LNCaP clone FGC (cell line): ENCODE measurements at regions not wholly inside any gene's neighbourhood (a gene's known extent, or its start where the extent isn't known, plus 50 kb on each side); places are given as distances from the start of the nearest gene placed in this dataset.

Experiments
- DNase-seq: peaks from one replicate; pipeline ENCODE4 v3.0.0-alpha.2; 2011; ENCODE audit warnings: low read depth
- H3K4me3 ChIP-seq: 2 replicates; pipeline ENCODE4 v1.5.1; 2011; ENCODE audit warnings: mild to moderate bottlenecking, low read depth, low read length, control low read depth
- CTCF ChIP-seq: IDR thresholded peaks from 2 replicates; pipeline ENCODE4 v1.5.1; 2012; ENCODE audit warnings: mild to moderate bottlenecking; ENCODE audit not compliant: control insufficient read depth, insufficient read depth; ENCODE audit errors: extremely low read depth

- H3K4me3 ChIP-seq: no peak overlapping the region
- TF ChIP-seq CTCF: no peak
- no peak for DNase-seq
Observed at GRCh38 chr1:82710091-82710490, 909.4 kb downstream of the ADGRL2 start.

- DNase-seq: no peak
- TF ChIP-seq CTCF: no peak
- H3K4me3 ChIP-seq: no peak overlapping the region
Observed at GRCh38 chr1:82707681-82708080, 906.9 kb downstream of the ADGRL2 start.

DNA sequence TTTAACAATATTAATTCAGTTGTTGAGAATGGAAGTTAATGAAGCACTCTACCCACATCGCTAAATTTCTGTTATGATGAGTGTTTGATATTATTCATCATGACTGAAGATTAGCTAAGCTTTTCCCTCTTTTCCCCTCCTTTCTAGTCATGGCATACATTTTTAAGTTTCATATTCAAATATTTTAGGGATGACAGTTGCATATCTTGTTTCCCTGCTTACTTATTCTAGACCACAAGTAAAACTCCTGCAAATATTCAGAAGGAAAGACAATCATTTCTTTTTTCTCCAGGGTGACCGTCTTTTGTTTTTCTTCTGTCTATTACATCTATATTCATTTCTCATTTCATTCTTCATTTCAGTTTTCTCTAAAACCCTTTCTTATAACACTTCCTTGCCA lies 906.0 kb downstream of the ADGRL2 start:
- no peak for DNase-seq
- H3K4me3 ChIP-seq: no peak overlapping the region
- no peak for TF ChIP-seq CTCF

GRCh38 chr1:82704966-82705365 lies 904.2 kb downstream of the ADGRL2 start:
- DNase-seq: no peak
- H3K4me3 ChIP-seq: no peak overlapping the region
- no peak for TF ChIP-seq CTCF

DNA sequence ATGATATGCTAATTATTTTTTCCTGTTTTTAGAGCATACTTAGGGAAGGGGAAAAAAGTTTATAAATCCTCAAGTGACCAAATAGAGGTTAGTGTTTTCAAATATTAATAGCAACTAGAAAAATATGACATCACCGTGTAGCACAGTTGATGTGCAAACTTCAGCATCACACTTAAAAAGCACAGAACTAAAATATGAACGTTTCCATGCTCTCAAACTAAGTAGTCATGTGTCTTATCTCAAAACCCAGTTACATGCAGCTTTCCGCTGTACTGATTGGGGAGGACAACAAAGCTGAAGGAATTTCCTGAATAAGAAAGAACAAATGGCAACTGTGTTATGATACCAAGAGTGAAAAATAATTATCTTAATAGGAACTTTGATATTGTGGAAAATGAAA lies 903.7 kb downstream of the ADGRL2 start:
- no peak for DNase-seq
- H3K4me3 ChIP-seq: no peak overlapping the region
- no peak for TF ChIP-seq CTCF

DNA sequence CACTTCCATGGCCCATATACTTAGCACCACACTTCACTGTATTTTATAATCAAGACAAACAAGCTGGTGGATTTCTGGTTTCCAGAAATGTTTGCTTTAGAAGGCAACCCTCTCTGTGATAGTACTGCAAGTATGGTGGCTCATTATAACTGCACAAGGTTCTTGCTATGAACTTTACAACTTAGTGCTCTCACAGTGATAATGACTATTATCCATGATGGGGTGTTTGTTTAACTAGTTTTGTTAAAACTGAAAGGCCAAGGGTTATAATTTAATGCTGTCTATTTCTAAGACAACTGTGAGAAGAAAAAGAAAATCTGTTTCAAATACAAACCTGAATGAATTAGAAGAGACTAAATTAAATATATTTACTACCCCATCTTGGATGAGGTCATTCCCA lies 903.2 kb downstream of the ADGRL2 start:
- TF ChIP-seq CTCF: no peak
- no peak overlapping the region for H3K4me3 ChIP-seq
- DNase-seq: no peak

DNA sequence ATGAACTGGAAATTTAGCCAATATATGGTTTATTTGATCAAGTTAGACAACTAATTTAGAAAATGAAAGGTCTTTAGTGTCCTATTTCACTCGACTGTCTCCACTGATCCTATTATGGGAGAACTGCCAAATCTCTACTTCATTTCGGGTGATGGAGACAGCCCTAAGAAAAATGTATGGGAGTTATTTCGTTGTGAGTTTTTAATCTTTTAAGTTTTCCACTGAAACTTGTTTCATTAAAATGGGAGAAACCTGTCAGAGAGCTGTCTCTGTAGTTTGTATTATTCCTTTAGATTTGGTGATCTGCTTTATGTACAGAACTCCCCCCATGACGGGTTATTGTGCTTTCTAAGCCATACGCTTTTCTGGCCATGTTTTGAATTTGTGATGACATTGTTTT lies 899.7 kb downstream of the ADGRL2 start:
- DNase-seq: no peak
- no peak for TF ChIP-seq CTCF
- no peak overlapping the region for H3K4me3 ChIP-seq
